ENCODE measurements at regions not wholly inside any gene's neighbourhood (a gene's known extent, or its start where the extent isn't known, plus 50 kb on each side); places are given as distances from the start of the nearest gene placed in this dataset.

DNA sequence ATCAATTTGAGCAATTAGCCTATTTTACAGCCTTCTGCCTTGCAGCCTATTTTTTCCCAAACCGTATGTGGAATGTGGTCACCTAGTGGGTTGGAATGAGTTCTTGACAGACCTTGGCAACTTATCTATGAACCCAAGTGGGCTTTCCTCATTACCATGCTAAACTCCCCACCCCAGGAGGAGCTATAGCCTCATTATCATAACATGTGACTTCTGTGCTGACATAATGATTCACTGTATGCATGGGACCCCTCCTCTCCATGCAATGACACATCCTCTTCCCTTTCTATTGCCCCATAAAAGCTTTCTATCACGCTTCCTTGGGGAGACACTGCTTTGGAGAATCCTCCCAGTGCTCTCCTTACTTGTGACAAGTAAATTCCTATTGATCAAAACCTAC, 83.5 kb upstream of the FHIT start:
- H3K4me3 ChIP-seq (ENCODE audit: low read depth, poor library complexity, severe bottlenecking) = no peak overlapping the region
- no peak for TF ChIP-seq POLR2A (IDR thresholded peaks at IDR 0.05)
- TF ChIP-seq, protein P1, sequence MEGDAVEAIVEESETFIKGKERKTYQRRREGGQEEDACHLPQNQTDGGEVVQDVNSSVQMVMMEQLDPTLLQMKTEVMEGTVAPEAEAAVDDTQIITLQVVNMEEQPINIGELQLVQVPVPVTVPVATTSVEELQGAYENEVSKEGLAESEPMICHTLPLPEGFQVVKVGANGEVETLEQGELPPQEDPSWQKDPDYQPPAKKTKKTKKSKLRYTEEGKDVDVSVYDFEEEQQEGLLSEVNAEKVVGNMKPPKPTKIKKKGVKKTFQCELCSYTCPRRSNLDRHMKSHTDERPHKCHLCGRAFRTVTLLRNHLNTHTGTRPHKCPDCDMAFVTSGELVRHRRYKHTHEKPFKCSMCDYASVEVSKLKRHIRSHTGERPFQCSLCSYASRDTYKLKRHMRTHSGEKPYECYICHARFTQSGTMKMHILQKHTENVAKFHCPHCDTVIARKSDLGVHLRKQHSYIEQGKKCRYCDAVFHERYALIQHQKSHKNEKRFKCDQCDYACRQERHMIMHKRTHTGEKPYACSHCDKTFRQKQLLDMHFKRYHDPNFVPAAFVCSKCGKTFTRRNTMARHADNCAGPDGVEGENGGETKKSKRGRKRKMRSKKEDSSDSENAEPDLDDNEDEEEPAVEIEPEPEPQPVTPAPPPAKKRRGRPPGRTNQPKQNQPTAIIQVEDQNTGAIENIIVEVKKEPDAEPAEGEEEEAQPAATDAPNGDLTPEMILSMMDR (IDR thresholded peaks at IDR 0.05) = no peak
- intact Hi-C loops (cut with DNase I; ENCODE audit: low total_unique reads) = no loop called here
- no peak for DNase-seq (ENCODE audit: low spot score in 2 of 2)
- 72 to 79% methylated on average over 2 of the region's 2 CpGs for WGBS, 2 donors

DNA sequence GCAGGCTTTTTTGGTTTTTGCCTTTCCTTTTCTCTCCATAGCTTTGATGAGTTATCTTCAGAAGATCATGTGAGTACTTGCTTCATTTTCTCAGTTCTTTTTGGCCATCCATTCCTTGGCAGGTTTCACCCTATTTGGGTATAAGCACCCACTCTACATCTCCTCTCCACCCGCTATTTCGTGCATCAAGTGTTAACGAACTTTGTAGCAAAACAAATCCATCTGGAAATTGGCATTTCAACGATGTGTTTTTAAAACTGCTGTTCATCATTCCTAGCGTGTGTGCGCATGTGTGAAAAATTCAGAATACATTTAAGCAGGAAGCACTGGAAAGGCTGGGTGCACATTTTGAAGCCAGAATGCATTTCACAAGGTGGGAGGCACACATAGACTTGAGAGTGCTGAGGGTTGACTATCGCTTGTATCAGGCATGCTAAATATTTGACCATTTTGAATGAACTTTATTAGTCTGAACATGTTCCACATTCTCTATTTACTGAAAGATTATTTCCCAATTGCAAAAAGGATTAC, 89.7 kb upstream of the FHIT start:
- 34 to 38% methylated on average over 7 of the region's 7 CpGs for WGBS, 2 donors
- intact Hi-C loops (cut with DNase I; ENCODE audit: low total_unique reads) = no loop called here
- TF ChIP-seq POLR2A (IDR thresholded peaks at IDR 0.05) = no peak
- TF ChIP-seq, protein P1 (IDR thresholded peaks at IDR 0.05) = no peak
- no peak for DNase-seq (ENCODE audit: low spot score in 2 of 2)
- H3K4me3 ChIP-seq (ENCODE audit: low read depth, poor library complexity, severe bottlenecking) = no peak overlapping the region

DNA sequence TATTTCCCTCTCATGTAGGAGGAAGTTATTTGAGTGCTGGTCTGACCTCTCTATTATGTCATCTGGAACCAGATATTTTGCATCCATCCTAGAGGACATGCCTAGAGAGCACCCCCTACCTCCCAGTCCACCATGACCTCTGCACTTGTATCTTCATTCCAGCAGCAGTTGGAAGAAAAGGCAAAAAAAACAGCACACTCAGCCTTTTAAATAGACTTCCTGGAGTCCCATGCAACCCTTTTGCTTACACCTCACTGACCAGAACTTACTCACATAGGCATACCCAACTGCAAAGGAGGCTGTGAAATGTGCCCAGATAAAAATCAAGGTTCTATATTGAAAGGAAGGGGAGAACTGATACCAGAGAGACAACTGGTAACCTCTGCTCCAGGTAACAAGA, 92.3 kb upstream of the FHIT start:
- intact Hi-C loops (cut with DNase I; ENCODE audit: low total_unique reads) = no loop called here
- no peak for DNase-seq (ENCODE audit: low spot score in 2 of 2)
- TF ChIP-seq, protein P1 (IDR thresholded peaks at IDR 0.05) = no peak
- TF ChIP-seq POLR2A (IDR thresholded peaks at IDR 0.05) = no peak
- no peak overlapping the region for H3K4me3 ChIP-seq (ENCODE audit: low read depth, poor library complexity, severe bottlenecking)

DNA sequence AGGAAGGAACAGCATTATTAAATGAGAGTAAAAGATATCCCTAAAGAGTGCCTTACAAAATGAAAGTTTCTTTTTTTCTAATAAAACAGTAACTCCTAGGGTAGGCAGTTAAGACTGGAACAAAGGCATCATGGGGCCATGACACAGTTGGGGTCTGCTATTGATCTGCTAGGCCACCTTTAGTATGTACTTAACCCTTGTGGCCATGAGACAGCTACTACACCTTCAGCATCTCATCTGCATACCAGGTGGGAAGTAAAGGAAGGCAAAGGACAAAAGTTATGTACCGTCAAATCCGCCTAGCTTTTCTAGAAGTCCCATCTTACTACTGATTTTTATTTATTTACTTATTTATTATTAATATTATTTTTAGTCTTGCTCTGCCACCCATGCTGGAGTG, 93.8 kb upstream of the FHIT start:
- TF ChIP-seq POLR2A (IDR thresholded peaks at IDR 0.05) = no peak
- TF ChIP-seq, protein P1 (IDR thresholded peaks at IDR 0.05) = no peak
- DNase-seq (ENCODE audit: low spot score in 2 of 2) = no peak

DNA sequence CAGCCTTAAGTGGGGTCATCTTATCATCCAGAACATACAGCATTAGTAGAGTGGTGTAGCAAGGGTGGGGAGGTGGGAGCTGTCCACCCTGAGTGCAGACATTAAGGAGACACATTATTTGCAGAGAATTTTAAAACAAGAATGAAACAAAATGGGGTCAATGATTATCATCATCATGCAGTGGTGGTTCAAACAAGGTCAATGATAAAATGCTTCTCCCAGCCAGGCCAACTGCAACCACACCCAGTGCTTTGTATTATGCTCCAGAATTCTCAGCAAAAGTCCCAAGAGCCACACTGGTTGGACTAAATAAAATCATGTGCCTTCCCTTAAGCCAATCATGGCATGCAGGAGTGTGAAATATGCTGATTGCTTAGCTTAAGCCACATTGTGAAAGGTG, 96.7 kb upstream of the FHIT start:
- no peak overlapping the region for H3K4me3 ChIP-seq (ENCODE audit: low read depth, poor library complexity, severe bottlenecking)
- intact Hi-C loops (cut with DNase I; ENCODE audit: low total_unique reads) = no loop called here
- DNase-seq (ENCODE audit: low spot score in 2 of 2) = no peak
- TF ChIP-seq POLR2A (IDR thresholded peaks at IDR 0.05) = no peak
- TF ChIP-seq, protein P1 (IDR thresholded peaks at IDR 0.05) = no peak

More for the DNA sequence above, 93.8 kb upstream of the FHIT start:
- intact Hi-C loops (cut with DNase I; ENCODE audit: low total_unique reads) = no loop called here
- 97% methylated on average over 2 of the region's 2 CpGs for WGBS, 2 donors
- H3K4me3 ChIP-seq (ENCODE audit: low read depth, poor library complexity, severe bottlenecking) = no peak overlapping the region

DNA sequence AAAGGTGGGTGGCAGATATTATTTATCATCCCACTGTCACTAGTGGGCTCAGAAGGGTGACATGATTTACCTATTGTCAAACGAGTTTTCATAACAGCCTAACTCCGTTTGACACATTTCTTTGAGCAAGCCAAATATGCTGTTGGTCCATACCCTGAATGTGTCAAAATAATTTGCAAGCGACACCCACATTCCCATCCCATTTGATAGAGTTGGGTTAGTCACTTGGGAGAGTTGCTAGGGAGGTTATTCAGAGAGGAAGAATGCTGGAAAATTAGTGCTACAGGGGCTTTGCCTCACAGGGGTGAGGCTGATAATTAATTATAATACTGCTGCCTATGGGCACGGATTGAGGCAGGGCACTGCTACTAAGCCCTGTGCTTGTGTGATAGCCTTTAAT, 98.5 kb upstream of the FHIT start:
- no peak for TF ChIP-seq POLR2A (IDR thresholded peaks at IDR 0.05)
- TF ChIP-seq, protein P1 (IDR thresholded peaks at IDR 0.05) = no peak
- no peak for DNase-seq (ENCODE audit: low spot score in 2 of 2)
- intact Hi-C loops (cut with DNase I; ENCODE audit: low total_unique reads) = no loop called here
- WGBS, 2 donors = 62 to 78% methylated on average over 4 of the region's 4 CpGs
- no peak overlapping the region for H3K4me3 ChIP-seq (ENCODE audit: low read depth, poor library complexity, severe bottlenecking)

Measured in lower leg skin (tissue), 4 donors.